ENCODE measurements at regions not wholly inside any gene's neighbourhood (a gene's known extent, or its start where the extent isn't known, plus 50 kb on each side); places are given as distances from the start of the nearest gene placed in this dataset.

DNA sequence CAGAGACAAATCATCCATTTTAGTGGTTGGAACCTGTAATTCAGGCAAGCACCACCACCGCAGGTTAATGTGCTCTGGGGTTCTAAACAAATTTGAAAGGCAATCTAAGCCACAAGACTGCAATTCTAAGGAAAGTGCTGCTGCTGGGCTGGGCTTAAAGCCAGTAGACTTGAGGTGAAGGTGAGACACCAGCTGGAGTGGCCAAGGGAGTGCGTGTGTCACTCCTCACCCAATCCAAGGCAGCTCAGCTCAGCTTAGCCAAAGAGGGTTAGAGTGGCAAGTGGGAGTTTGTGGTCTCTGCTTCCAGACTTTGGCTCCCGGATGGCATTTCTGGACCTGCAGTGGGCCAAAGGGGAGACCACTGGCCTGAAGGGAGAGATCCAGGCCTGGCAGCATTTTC lies 1655.6 kb downstream of the SI start:
- H3K9me3 ChIP-seq: no peaks in the 10 kb centered on the region
- in situ Hi-C loops (cut with MboI; ENCODE audit: low sequenced_read_pairs in 4 of 4) (no loop called here), intact Hi-C loops (cut with DNase I; ENCODE audit: low total_unique reads) (no loop called here)
- ATAC-seq (no peak), DNase-seq (no peak)
- H3K36me3 ChIP-seq: no peaks in the 10 kb centered on the region
- TF ChIP-seq CTCF (IDR thresholded peaks at IDR 0.05 in 4 of 5, conservative IDR thresholded peaks at IDR 0.05 in 1 of 5) (no peak), POLR2A (IDR thresholded peaks at IDR 0.05) (no peak)
- H3K27me3 ChIP-seq: no peaks in the 10 kb centered on the region
- H3K27ac ChIP-seq: no peak overlapping the region
- no peak overlapping the region for H3K4me3 ChIP-seq
- no peaks in the 10 kb centered on the region for H3K4me1 ChIP-seq

DNA sequence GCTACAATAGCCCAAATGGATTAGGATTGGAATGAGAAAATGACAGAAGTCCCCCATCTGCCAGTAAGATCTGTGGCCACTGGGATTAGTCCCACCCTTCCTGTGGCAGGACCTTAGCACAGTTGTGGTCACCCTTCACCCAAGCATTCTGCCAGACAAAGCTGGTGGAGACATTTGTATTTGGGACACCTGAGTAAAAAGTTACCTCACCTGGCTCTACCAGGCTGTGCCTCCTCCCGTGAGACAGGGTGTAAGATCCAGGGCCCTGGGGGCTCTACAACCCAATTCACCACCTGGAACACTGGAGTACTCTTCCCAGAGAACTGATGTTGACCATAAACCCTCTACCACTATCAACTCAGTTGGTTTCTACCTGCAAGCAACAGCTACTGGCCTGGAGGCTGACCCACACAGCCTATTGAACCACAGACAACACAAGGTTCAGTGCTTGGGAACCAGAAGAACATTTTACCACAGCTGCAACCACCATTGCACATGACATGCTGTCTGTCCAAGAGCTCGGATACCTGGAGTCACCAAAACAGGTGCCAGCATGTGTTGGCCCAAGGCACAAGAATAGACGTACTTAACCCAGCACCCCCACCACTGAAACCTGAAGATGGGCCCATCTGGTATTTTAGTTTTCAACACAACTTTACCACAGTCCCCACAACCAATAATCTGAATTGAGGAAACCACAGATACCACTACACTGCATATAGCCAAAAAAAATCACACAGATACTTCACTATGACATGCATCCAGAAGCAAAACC lies 1686.7 kb downstream of the SI start:
- Histone ChIP-seq H3K36me3 (no peaks in the 10 kb centered on the region), H3K4me3 (no peak overlapping the region), H3K4me1 (no peaks in the 10 kb centered on the region), H3K27ac (no peak overlapping the region), H3K9me3 (no peaks in the 10 kb centered on the region), H3K27me3 (no peaks in the 10 kb centered on the region)
- DNase-seq: no peak
- ATAC-seq: no peak
- in situ Hi-C loops (cut with MboI; ENCODE audit: low sequenced_read_pairs in 4 of 4): no loop called here
- intact Hi-C loops (cut with DNase I; ENCODE audit: low total_unique reads): no loop called here
- TF ChIP-seq CTCF (IDR thresholded peaks at IDR 0.05 in 4 of 5, conservative IDR thresholded peaks at IDR 0.05 in 1 of 5): no peak
- TF ChIP-seq POLR2A (IDR thresholded peaks at IDR 0.05): no peak

- DNase-seq (no peak), ATAC-seq (no peak)
- no peak for TF ChIP-seq POLR2A (IDR thresholded peaks at IDR 0.05)
- intact Hi-C loops (cut with DNase I; ENCODE audit: low total_unique reads) (no loop called here), in situ Hi-C loops (cut with MboI; ENCODE audit: low sequenced_read_pairs in 4 of 4) (no loop called here)
- Histone ChIP-seq H3K4me1 (no peaks in the 10 kb centered on the region), H3K9me3 (no peaks in the 10 kb centered on the region), H3K4me3 (no peak overlapping the region), H3K36me3 (no peaks in the 10 kb centered on the region), H3K27me3 (no peaks in the 10 kb centered on the region), H3K27ac (no peak overlapping the region)
Measured at GRCh38 chr3:163384383-163384782, 1693.9 kb downstream of the SI start.

DNA sequence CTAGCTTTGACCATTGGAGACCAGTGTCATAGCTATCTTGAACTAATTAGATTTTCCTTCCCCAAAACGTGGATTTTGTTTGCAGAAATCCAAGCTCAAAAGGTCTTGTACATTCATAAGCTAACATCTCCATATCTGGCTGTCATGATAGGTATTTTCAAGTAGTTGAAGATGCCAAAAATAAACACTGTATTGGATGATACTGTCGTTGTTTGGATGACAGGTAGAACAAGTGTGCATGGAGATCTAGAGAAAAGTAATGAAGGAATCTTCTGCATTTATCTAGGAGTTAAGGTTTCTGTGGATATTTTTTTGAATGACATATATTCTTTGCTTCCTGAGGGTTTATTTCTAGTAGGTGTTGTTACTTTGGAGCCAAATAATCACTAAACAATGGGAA lies 1696.1 kb downstream of the SI start:
- no peaks in the 10 kb centered on the region for H3K4me1 ChIP-seq
- DNase-seq (no peak), ATAC-seq (no peak)
- TF ChIP-seq POLR2A (IDR thresholded peaks at IDR 0.05) (no peak), CTCF (IDR thresholded peaks at IDR 0.05 in 4 of 5, conservative IDR thresholded peaks at IDR 0.05 in 1 of 5) (no peak)
- no peak overlapping the region for H3K4me3 ChIP-seq
- H3K27ac ChIP-seq: no peak overlapping the region
- in situ Hi-C loops (cut with MboI; ENCODE audit: low sequenced_read_pairs in 4 of 4): no loop called here
- H3K36me3 ChIP-seq: no peaks in the 10 kb centered on the region
- no peaks in the 10 kb centered on the region for H3K27me3 ChIP-seq
- intact Hi-C loops (cut with DNase I; ENCODE audit: low total_unique reads): no loop called here
- H3K9me3 ChIP-seq: no peaks in the 10 kb centered on the region

DNA sequence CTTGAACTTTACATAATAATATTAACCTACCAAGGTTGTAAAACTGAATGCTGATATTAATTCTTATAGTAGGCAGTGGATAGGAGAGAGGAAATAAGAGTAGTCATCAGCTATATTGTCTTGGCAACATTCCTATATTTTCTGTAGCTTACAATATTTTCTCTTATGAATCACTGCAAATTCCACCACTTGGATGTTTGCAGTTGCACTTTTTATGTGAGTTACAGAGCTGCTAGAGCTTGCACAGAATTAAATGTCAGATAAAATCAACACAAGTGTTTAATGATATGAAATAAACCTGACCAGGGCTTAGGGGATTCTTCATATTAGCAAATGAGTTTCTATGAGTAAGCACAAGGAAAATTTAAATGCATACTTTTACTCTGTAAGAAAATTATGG lies 1710.1 kb downstream of the SI start:
- ATAC-seq (no peak), DNase-seq (no peak)
- no peaks in the 10 kb centered on the region for H3K4me1 ChIP-seq
- no peaks in the 10 kb centered on the region for H3K9me3 ChIP-seq
- no peak overlapping the region for H3K27ac ChIP-seq
- H3K4me3 ChIP-seq: no peak overlapping the region
- no peak for TF ChIP-seq CTCF (IDR thresholded peaks at IDR 0.05 in 4 of 5, conservative IDR thresholded peaks at IDR 0.05 in 1 of 5)
- no peaks in the 10 kb centered on the region for H3K36me3 ChIP-seq
- no peaks in the 10 kb centered on the region for H3K27me3 ChIP-seq
- in situ Hi-C loops (cut with MboI; ENCODE audit: low sequenced_read_pairs in 4 of 4) (no loop called here), intact Hi-C loops (cut with DNase I; ENCODE audit: low total_unique reads) (no loop called here)

All from gastrocnemius medialis (tissue), 4 donors.